ENCODE measurements at regions not wholly inside any gene's neighbourhood (a gene's known extent, or its start where the extent isn't known, plus 50 kb on each side); places are given as distances from the start of the nearest gene placed in this dataset.

- DNase-seq (ENCODE audit: low read depth), result no peak
- no peak for TF ChIP-seq CTCF (conservative IDR thresholded peaks at IDR 0.05; ENCODE audit: low read depth, low read length)
- no peak overlapping the region for H3K4me3 ChIP-seq (ENCODE audit: low read depth, low read length)
Observed at GRCh38 chr5:99940540-99940939, 594.6 kb upstream of the FAM174A start.

- no peak for DNase-seq (ENCODE audit: low read depth)
- TF ChIP-seq CTCF (conservative IDR thresholded peaks at IDR 0.05; ENCODE audit: low read depth, low read length), result no peak
- H3K4me3 ChIP-seq (ENCODE audit: low read depth, low read length), result no peak overlapping the region
Observed at GRCh38 chr5:99936911-99937310, 598.3 kb upstream of the FAM174A start.

GRCh38 chr5:99929806-99930135 is 605.4 kb upstream of the FAM174A start:
- H3K4me3 ChIP-seq (ENCODE audit: low read depth, low read length), result no peak overlapping the region
- no peak for TF ChIP-seq CTCF (conservative IDR thresholded peaks at IDR 0.05; ENCODE audit: low read depth, low read length)
- DNase-seq (ENCODE audit: low read depth), result no peak

- H3K4me3 ChIP-seq (ENCODE audit: low read depth, low read length), result no peak overlapping the region
- no peak for TF ChIP-seq CTCF (conservative IDR thresholded peaks at IDR 0.05; ENCODE audit: low read depth, low read length)
- no peak for DNase-seq (ENCODE audit: low read depth)
Observed at GRCh38 chr5:99929067-99929805, 605.9 kb upstream of the FAM174A start.

GRCh38 chr5:99928490-99928889 is 606.7 kb upstream of the FAM174A start:
- no peak for DNase-seq (ENCODE audit: low read depth)
- no peak overlapping the region for H3K4me3 ChIP-seq (ENCODE audit: low read depth, low read length)
- TF ChIP-seq CTCF (conservative IDR thresholded peaks at IDR 0.05; ENCODE audit: low read depth, low read length), result no peak

- H3K4me3 ChIP-seq (ENCODE audit: low read depth, low read length), result no peak overlapping the region
- no peak for DNase-seq (ENCODE audit: low read depth)
- TF ChIP-seq CTCF (conservative IDR thresholded peaks at IDR 0.05; ENCODE audit: low read depth, low read length), result no peak
Observed at GRCh38 chr5:99926463-99926862, 608.7 kb upstream of the FAM174A start.

- no peak overlapping the region for H3K4me3 ChIP-seq (ENCODE audit: low read depth, low read length)
- TF ChIP-seq CTCF (conservative IDR thresholded peaks at IDR 0.05; ENCODE audit: low read depth, low read length), result no peak
- no peak for DNase-seq (ENCODE audit: low read depth)
Observed at GRCh38 chr5:99922386-99922785, 612.8 kb upstream of the FAM174A start.
